Mammary epithelial cell (primary cell): ENCODE measurements at regions not wholly inside any gene's neighbourhood (a gene's known extent, or its start where the extent isn't known, plus 50 kb on each side); places are given as distances from the start of the nearest gene placed in this dataset.

ENCODE experiments used
- CTCF ChIP-seq, 2 donors: IDR thresholded peaks in 1 of 2; conservative IDR thresholded peaks in 1 of 2; 2 replicates each; pipeline ENCODE4 v1.5.1; 2011 to 2012; ENCODE audit warnings: inconsistent platforms in 2 of 2, low read length in 2 of 2, mild to moderate bottlenecking in 2 of 2, control low read depth in 1 of 2, low read depth in 1 of 2; ENCODE audit not compliant: insufficient read depth in 1 of 2; ENCODE audit errors: extremely low read depth in 1 of 2
- EZH2 ChIP-seq: IDR thresholded peaks from 2 replicates; pipeline ENCODE4 v1.6.1; 2012; ENCODE audit warnings: low read length, inconsistent platforms, borderline replicate concordance

DNA sequence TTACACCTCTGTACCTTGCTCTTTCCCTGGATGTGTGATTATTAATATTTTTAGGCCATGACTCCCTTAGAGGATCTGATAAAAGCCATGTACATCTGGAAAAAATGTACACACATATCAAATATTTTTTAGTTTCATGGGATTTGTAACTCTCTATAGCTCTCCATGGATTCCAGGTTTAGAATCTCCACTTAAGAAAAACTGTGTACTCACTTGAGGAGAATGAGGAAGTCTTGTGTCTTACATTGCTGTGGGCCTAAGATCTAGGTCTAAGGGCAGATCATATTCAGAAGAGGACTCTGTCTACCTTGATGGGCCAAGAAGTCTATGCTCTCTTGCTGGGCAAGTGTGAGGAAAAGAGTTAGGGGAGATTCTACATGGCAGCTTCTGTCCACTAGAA lies 98.0 kb downstream of the RRAGB start:
- no peak for TF ChIP-seq CTCF (conservative IDR thresholded peaks at IDR 0.05 in 1 of 2, IDR thresholded peaks at IDR 0.05 in 1 of 2; ENCODE audit: extremely low read depth in 1 of 2, insufficient read depth in 1 of 2, low read depth in 1 of 2, low read length in 2 of 2)
- TF ChIP-seq EZH2: no peak
